IPS-18a (cell line): ENCODE measurements at regions not wholly inside any gene's neighbourhood (a gene's known extent, or its start where the extent isn't known, plus 50 kb on each side); places are given as distances from the start of the nearest gene placed in this dataset.
A peak's percentile ranks its signal among the peaks of the same experiment; 100 is the strongest.

Source experiments
- H3K27ac ChIP-seq: one replicate; pipeline ENCODE4 v1.5.1; 2013; ENCODE audit warnings: low read length
- H3K27me3 ChIP-seq: one replicate; pipeline ENCODE4 v1.6.1; 2013; ENCODE audit warnings: mild to moderate bottlenecking, low read length; ENCODE audit not compliant: control insufficient read depth, insufficient read depth
- H3K36me3 ChIP-seq: one replicate; pipeline ENCODE4 v1.6.1; 2013; ENCODE audit warnings: low read depth, low read length; ENCODE audit not compliant: control insufficient read depth
- H3K4me1 ChIP-seq: one replicate; pipeline ENCODE4 v1.6.1; 2013; ENCODE audit warnings: low read depth, low read length; ENCODE audit not compliant: control insufficient read depth
- H3K4me3 ChIP-seq: one replicate; pipeline ENCODE4 v1.5.1; 2013; ENCODE audit warnings: low read length
- H3K9ac ChIP-seq: one replicate; pipeline ENCODE4 v1.6.1; 2013; ENCODE audit warnings: mild to moderate bottlenecking, low read length, moderate library complexity
- H3K9me3 ChIP-seq: one replicate; pipeline ENCODE4 v1.6.1; 2013; ENCODE audit warnings: low read depth, low read length; ENCODE audit not compliant: control insufficient read depth

DNA sequence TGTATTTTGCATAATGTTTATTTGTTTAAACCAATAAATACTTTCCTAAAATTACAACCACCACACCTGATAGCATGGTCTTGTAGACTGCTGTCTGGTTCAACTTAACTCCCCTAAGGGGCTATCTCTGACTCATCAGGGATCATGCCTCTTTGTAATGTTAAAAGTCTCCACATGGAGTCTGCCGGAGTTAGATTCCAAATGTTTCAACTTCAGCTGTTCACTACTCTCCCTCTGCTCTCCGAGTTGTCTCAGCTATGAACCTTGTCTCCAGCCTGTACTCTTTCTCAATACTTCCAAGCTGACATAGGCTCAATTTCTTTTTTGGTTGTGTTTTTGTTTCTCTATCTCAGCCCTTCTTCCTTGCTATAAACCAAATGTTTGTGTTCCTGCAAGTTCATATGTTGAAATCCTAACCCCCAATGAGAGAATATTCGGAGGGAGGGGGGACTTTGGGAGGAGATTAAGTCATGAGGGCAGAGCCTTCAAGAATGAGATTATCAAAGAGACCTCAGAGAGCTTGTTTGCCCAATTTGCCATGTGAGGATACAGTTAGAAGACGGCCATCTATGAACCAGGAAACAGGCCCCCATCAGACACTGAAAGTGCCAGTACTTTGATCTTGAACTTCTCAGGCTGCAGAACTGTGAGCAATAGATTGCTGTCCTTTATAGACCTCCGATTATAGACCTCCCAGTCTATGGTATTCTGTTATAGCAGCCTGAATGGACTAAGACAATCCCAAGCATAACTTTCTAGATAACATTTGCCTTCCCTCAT, 858.2 kb downstream of the VRK1 start:
- Histone ChIP-seq H3K4me3 (peak overlapping the region; percentile 44), H3K27ac (no peak overlapping the region), H3K36me3 (no peaks in the 10 kb centered on the region), H3K9ac (no peak overlapping the region), H3K4me1 (peaks cover 31% of the 10 kb centered on the region), H3K9me3 (no peaks in the 10 kb centered on the region), H3K27me3 (no peaks in the 10 kb centered on the region)

- Histone ChIP-seq H3K9ac (no peak overlapping the region), H3K27ac (no peak overlapping the region), H3K9me3 (no peaks in the 10 kb centered on the region)
These were observed 860.4 kb downstream of the VRK1 start for GRCh38 chr14:97657609-97658008.

GRCh38 chr14:97687944-97688630, 890.9 kb downstream of the VRK1 start:
- no peaks in the 10 kb centered on the region for H3K9me3 ChIP-seq
- H3K27ac ChIP-seq: no peak overlapping the region
- no peak overlapping the region for H3K4me3 ChIP-seq
- peaks cover 13% of the 10 kb centered on the region for H3K4me1 ChIP-seq
- no peak overlapping the region for H3K9ac ChIP-seq
- H3K27me3 ChIP-seq: no peaks in the 10 kb centered on the region
- no peaks in the 10 kb centered on the region for H3K36me3 ChIP-seq

More at GRCh38 chr14:97657609-97658008, 860.4 kb downstream of the VRK1 start:
- H3K4me3 ChIP-seq: no peak overlapping the region
- H3K36me3 ChIP-seq: no peaks in the 10 kb centered on the region
- no peaks in the 10 kb centered on the region for H3K27me3 ChIP-seq
- peaks cover 22% of the 10 kb centered on the region for H3K4me1 ChIP-seq

DNA sequence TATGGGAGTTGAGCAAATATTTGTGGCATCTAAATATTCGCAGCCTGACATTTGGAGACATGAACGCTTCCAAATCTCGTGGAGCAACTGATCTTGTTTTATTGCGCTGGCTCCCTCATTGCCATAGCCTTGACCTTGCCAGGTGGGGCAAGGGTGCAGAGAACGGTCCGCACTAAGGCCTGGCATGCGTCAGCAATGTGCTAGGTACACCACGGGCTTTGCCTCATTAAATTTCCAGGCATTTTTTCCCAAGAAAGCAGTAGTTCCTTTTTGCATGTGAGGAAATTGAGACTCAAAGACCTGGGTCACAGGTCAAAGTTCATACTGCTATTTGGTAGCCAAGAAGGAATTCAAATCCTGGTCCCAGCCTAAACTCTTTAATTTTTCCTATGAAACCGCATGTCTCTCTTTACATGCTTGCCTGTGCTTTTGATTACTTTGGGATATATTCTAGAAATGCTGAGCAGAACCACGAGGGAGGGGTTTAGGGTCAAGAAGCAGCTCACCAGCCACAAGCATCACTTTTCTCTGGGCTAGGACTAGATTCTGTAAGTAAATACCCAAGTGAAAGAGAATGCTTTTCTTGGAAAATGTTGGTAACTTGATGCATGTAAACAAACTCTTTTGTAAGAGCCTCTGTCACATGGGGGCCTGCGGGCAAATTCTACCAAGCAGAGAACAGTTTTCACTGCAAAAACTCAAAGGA, 891.6 kb downstream of the VRK1 start:
- no peak overlapping the region for H3K4me3 ChIP-seq
- no peaks in the 10 kb centered on the region for H3K36me3 ChIP-seq
- no peak overlapping the region for H3K27ac ChIP-seq
- peaks cover 13% of the 10 kb centered on the region for H3K4me1 ChIP-seq
- no peaks in the 10 kb centered on the region for H3K27me3 ChIP-seq
- no peak overlapping the region for H3K9ac ChIP-seq
- no peaks in the 10 kb centered on the region for H3K9me3 ChIP-seq

DNA sequence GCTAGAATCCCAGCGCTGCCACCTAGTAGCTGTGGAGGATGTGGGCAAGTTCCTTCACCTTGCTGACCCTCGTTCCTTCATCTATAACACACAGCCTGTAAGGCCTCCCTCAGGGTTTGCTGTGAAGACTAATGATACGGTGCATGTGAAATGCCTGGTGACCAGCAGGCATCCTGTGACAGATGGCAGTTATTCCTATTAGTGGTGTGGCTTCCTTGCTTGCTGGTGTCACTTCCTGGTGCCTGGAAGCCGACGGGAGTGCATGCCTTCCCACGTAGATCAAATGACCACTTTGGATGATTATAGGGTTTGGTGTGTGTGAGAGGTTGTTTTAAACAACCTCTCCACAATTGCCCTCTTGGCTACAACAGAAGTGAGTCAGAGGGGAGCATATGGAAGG, 894.9 kb downstream of the VRK1 start:
- Histone ChIP-seq H3K36me3 (no peaks in the 10 kb centered on the region), H3K27ac (no peak overlapping the region), H3K4me1 (no peaks in the 10 kb centered on the region), H3K4me3 (no peak overlapping the region), H3K9me3 (no peaks in the 10 kb centered on the region), H3K9ac (no peak overlapping the region), H3K27me3 (no peaks in the 10 kb centered on the region)

DNA sequence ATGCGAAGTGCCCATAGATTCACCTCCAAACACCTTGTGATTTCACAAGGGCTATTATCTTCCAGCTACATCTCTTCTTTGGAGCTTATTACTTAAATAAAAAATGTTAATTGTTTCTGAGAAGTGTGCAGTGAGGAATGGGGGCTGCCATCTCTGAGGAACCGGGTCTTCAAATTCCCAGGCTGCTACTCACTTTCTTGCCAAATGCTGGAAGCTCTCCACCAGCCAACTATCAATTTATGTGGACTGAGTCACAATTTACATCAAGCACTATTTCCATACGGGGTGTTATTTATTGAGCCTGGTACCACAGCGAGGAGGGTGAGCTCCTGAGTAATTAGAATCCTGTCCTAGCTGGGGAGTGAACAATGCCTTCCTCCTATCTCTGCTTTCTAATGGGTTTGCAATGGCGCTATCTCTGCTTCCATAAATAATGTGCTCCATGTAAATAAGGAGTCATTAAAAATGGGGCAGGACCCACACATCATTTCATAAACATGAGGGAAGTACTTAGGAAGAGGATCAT, 898.3 kb downstream of the VRK1 start:
- H3K4me3 ChIP-seq: no peak overlapping the region
- H3K27me3 ChIP-seq: no peaks in the 10 kb centered on the region
- no peaks in the 10 kb centered on the region for H3K36me3 ChIP-seq
- no peak overlapping the region for H3K27ac ChIP-seq
- no peaks in the 10 kb centered on the region for H3K9me3 ChIP-seq
- no peaks in the 10 kb centered on the region for H3K4me1 ChIP-seq
- H3K9ac ChIP-seq: no peak overlapping the region

DNA sequence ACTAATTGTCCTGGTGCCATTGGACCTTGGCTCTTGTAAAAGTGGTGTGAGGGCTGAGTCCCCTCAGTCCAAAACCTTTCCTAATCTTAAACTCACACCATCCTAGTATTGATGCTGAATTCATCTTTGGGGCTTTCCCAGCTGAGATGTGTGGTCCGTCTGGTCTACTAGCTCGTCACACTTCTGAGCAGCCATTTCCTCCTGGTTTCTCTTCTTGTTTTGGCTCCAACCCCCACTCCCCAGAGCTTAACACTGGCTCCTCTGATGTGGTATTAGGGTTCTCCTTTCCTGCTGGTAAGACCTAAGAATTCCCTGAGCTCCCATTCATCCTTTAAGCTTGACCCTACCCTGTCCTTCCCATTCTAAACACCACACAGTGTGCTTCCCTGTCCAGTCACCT, 900.6 kb downstream of the VRK1 start:
- H3K9me3 ChIP-seq: no peaks in the 10 kb centered on the region
- no peak overlapping the region for H3K4me3 ChIP-seq
- peaks cover 2% of the 10 kb centered on the region for H3K4me1 ChIP-seq
- no peak overlapping the region for H3K27ac ChIP-seq
- no peak overlapping the region for H3K9ac ChIP-seq
- no peaks in the 10 kb centered on the region for H3K36me3 ChIP-seq
- no peaks in the 10 kb centered on the region for H3K27me3 ChIP-seq

DNA sequence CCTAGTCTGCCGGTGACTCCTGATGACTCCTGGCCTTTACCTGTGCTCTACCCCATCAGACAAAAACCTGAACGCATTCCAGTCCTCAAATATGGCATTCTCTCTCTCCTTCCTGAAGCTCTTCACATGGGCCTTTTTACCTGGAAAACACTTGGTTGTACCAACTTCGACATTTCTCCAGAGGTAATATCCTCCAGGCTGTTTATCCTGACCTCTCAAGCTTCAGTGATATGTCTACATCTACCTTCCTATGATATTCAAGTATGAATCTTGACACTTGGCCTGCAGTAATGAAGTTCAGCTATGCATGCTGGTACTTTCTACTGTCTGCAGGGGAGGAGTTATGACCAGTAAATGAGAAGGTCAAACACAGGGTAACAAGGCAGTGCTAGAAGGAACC, 901.8 kb downstream of the VRK1 start:
- Histone ChIP-seq H3K9me3 (no peaks in the 10 kb centered on the region), H3K27ac (no peak overlapping the region), H3K4me1 (peaks cover 10% of the 10 kb centered on the region), H3K4me3 (no peak overlapping the region), H3K36me3 (no peaks in the 10 kb centered on the region), H3K27me3 (no peaks in the 10 kb centered on the region), H3K9ac (no peak overlapping the region)

- H3K27ac ChIP-seq: no peak overlapping the region
- H3K4me1 ChIP-seq: peaks cover 19% of the 10 kb centered on the region
These were observed 906.0 kb downstream of the VRK1 start for GRCh38 chr14:97703006-97703760.

GRCh38 chr14:97704316-97704885, 907.2 kb downstream of the VRK1 start:
- peaks cover 19% of the 10 kb centered on the region for H3K4me1 ChIP-seq
- H3K9me3 ChIP-seq: no peaks in the 10 kb centered on the region
- H3K9ac ChIP-seq: no peak overlapping the region
- H3K36me3 ChIP-seq: no peaks in the 10 kb centered on the region
- no peaks in the 10 kb centered on the region for H3K27me3 ChIP-seq
- no peak overlapping the region for H3K27ac ChIP-seq
- no peak overlapping the region for H3K4me3 ChIP-seq

More at GRCh38 chr14:97703006-97703760, 906.0 kb downstream of the VRK1 start:
- Histone ChIP-seq H3K36me3 (no peaks in the 10 kb centered on the region), H3K9me3 (no peaks in the 10 kb centered on the region), H3K9ac (no peak overlapping the region), H3K27me3 (no peaks in the 10 kb centered on the region), H3K4me3 (no peak overlapping the region)

DNA sequence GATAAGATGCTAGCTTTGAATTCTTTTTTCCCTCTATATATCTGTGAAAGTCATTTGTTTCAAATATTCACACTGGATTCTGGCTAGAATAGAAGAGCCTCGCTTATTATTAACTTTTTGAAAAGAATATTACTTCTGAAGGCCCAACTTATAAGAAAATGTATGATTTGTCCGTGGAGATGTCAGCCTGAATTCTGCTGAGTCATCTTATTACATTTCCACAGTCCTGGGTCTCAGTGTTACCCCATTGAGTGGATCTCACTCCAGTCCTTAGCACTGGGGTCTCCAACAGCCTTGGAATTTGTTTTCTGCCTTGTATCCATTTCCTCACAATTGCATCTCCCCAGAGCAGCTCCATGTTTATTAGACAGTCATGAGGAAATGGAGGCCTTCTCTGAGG, 907.9 kb downstream of the VRK1 start:
- no peaks in the 10 kb centered on the region for H3K36me3 ChIP-seq
- H3K4me3 ChIP-seq: no peak overlapping the region
- no peak overlapping the region for H3K27ac ChIP-seq
- H3K4me1 ChIP-seq: peaks cover 19% of the 10 kb centered on the region
- H3K9me3 ChIP-seq: no peaks in the 10 kb centered on the region
- H3K27me3 ChIP-seq: no peaks in the 10 kb centered on the region
- H3K9ac ChIP-seq: no peak overlapping the region
